CD14-positive monocyte (primary cell): ENCODE measurements at regions not wholly inside any gene's neighbourhood (a gene's known extent, or its start where the extent isn't known, plus 50 kb on each side); places are given as distances from the start of the nearest gene placed in this dataset.

Experiments
- DNase-seq, 3 donors: peaks; one replicate each; pipeline ENCODE4 v3.0.0-alpha.2; 2011 to 2022
- H2AFZ ChIP-seq: 2 replicates; pipeline ENCODE4 v1.6.0; 2012; ENCODE audit warnings: mild to moderate bottlenecking, low read depth, low read length, inconsistent platforms; ENCODE audit not compliant: insufficient read depth, poor library complexity, severe bottlenecking
- H3K27ac ChIP-seq, 2 donors: 1 replicate in 1 of 2; 2 replicates in 1 of 2; pipeline ENCODE4 v1.5.1; 2012 to 2013; ENCODE audit warnings: low read length in 2 of 2, control low read depth in 1 of 2, inconsistent platforms in 1 of 2, low read depth in 1 of 2, mild to moderate bottlenecking in 1 of 2
- H3K27me3 ChIP-seq, 2 donors: one replicate each; pipeline versions ENCODE4 v1.6.0 to v1.6.1; 2011 to 2013; ENCODE audit warnings: low read length in 2 of 2; ENCODE audit not compliant: control insufficient read depth in 2 of 2, insufficient read depth in 2 of 2
- H3K36me3 ChIP-seq, 2 donors: replicated peaks in 1 of 2; 1 replicate in 1 of 2; 2 replicates in 1 of 2; pipeline versions ENCODE4 v1.5.1 to v1.6.1; 2012 to 2013; ENCODE audit warnings: low read length in 2 of 2, control low read depth in 1 of 2, inconsistent platforms in 1 of 2, mild to moderate bottlenecking in 1 of 2; ENCODE audit not compliant: insufficient read depth in 2 of 2, control insufficient read depth in 1 of 2
- H3K4me1 ChIP-seq, 2 donors: 1 replicate in 1 of 2; 2 replicates in 1 of 2; pipeline versions ENCODE4 v1.5.1 to v1.6.1; 2012 to 2013; ENCODE audit warnings: low read length in 2 of 2, control low read depth in 1 of 2, inconsistent platforms in 1 of 2, mild to moderate bottlenecking in 1 of 2, moderate library complexity in 1 of 2; ENCODE audit not compliant: insufficient read depth in 2 of 2, control insufficient read depth in 1 of 2
- H3K4me2 ChIP-seq: replicated peaks from 2 replicates; pipeline ENCODE3; 2012; ENCODE audit warnings: low read length, moderate library complexity, mild to moderate bottlenecking; ENCODE audit not compliant: poor library complexity, severe bottlenecking; ENCODE audit errors: extremely low read depth
- H3K4me3 ChIP-seq, 3 experiments: fragments of 200-600 bp in 1 of 3; sonication (generic) in 1 of 3; replicated peaks in 1 of 3; 1 replicate in 2 of 3; 2 replicates in 1 of 3; pipeline ENCODE4 v1.5.1; 2011 to 2013; ENCODE audit warnings: low read length in 3 of 3, mild to moderate bottlenecking in 3 of 3, control low read depth in 2 of 3, low read depth in 2 of 3, inconsistent platforms in 1 of 3, moderate library complexity in 1 of 3
- H3K79me2 ChIP-seq: 2 replicates; pipeline ENCODE4 v1.6.0; 2012; ENCODE audit warnings: mild to moderate bottlenecking, control low read depth, inconsistent platforms, low read length, moderate library complexity; ENCODE audit not compliant: insufficient read depth
- H3K9ac ChIP-seq: 2 replicates; pipeline ENCODE4 v1.6.0; 2017; ENCODE audit warnings: low read length, mild to moderate bottlenecking; ENCODE audit not compliant: insufficient read depth, poor library complexity, severe bottlenecking
- H3K9me3 ChIP-seq, 2 donors: replicated peaks in 1 of 2; 1 replicate in 1 of 2; 2 replicates in 1 of 2; pipeline versions ENCODE4 v1.5.1 to v1.6.1; 2012 to 2013; ENCODE audit warnings: low read length in 2 of 2, control low read depth in 1 of 2; ENCODE audit not compliant: control insufficient read depth in 1 of 2, insufficient read depth in 1 of 2
- H4K20me1 ChIP-seq: 2 replicates; pipeline ENCODE4 v1.6.0; 2012; ENCODE audit warnings: mild to moderate bottlenecking, low read length, control low read depth, moderate library complexity; ENCODE audit not compliant: insufficient read depth
- H3K27ac Mint-ChIP-seq, 7 donors: one replicate each; pipeline ENCODE4 v1.8.0; 2020; ENCODE audit warnings: mild to moderate bottlenecking in 7 of 7, mixed read lengths in 7 of 7, moderate library complexity in 6 of 7, inconsistent platforms in 2 of 7
- H3K27me3 Mint-ChIP-seq, 3 donors: one replicate each; pipeline ENCODE4 v1.8.0; 2021 to 2022; ENCODE audit warnings: low read depth in 3 of 3, mild to moderate bottlenecking in 3 of 3, mixed read lengths in 3 of 3, moderate library complexity in 3 of 3, inconsistent platforms in 1 of 3
- H3K36me3 Mint-ChIP-seq, 2 donors: one replicate each; pipeline ENCODE4 v1.8.0; 2020; ENCODE audit warnings: mixed read lengths in 2 of 2, inconsistent platforms in 1 of 2, mild to moderate bottlenecking in 1 of 2
- H3K4me1 Mint-ChIP-seq: one replicate; pipeline ENCODE4 v1.8.0; 2020; ENCODE audit warnings: mild to moderate bottlenecking, mixed read lengths
- H3K4me3 Mint-ChIP-seq, 2 donors: one replicate each; pipeline ENCODE4 v1.8.0; 2020; ENCODE audit warnings: mild to moderate bottlenecking in 2 of 2, mixed read lengths in 2 of 2, moderate library complexity in 1 of 2
- H3K9me3 Mint-ChIP-seq, 7 donors: one replicate each; pipeline ENCODE4 v1.8.0; 2020 to 2022; ENCODE audit warnings: mixed read lengths in 7 of 7, mild to moderate bottlenecking in 6 of 7, moderate library complexity in 6 of 7, inconsistent platforms in 2 of 7
- WGBS: methylation state at CpG from one replicate; pipeline ENCODE4 v1.1.5; 2013; ENCODE audit warnings: missing lambda C conversion rate; ENCODE audit not compliant: insufficient coverage; 5-methylcytosine and 5-hydroxymethylcytosine counted together
- intact Hi-C, 2 donors: fragments of 100-400 bp; cut with micrococcal nuclease; formaldehyde crosslinking; loops; one replicate each; pipeline versions ENCODE4 v1.15.0 to v1.15.1; 2023
- TF ChIP-seq, protein P1 (sequence below): fragments of 200-600 bp; IDR thresholded peaks from one replicate; pipeline ENCODE4 v1.8.0; 2022; ENCODE audit warnings: antibody characterized with exemption, mild to moderate bottlenecking

- Mint-ChIP-seq H3K4me1 (no peaks in the 10 kb centered on the region), H3K36me3 (no peaks in the 10 kb centered on the region), H3K27ac (no peak overlapping the region), H3K27me3 (no peaks in the 10 kb centered on the region), H3K9me3 (peaks cover 0 to 10% (median 0%) of the 10 kb centered on the region in 7 donors), H3K4me3 (no peak overlapping the region)
- Histone ChIP-seq H3K9ac (no peak overlapping the region), H3K4me1 (no peaks in the 10 kb centered on the region), H2AFZ (no peak overlapping the region), H4K20me1 (no peaks in the 10 kb centered on the region), H3K4me2 (no peak overlapping the region), H3K4me3 (no peak overlapping the region), H3K79me2 (no peaks in the 10 kb centered on the region), H3K27me3 (no peaks in the 10 kb centered on the region), H3K9me3 (no peaks in the 10 kb centered on the region), H3K27ac (no peak overlapping the region), H3K36me3 (no peaks in the 10 kb centered on the region)
- TF ChIP-seq, protein P1, sequence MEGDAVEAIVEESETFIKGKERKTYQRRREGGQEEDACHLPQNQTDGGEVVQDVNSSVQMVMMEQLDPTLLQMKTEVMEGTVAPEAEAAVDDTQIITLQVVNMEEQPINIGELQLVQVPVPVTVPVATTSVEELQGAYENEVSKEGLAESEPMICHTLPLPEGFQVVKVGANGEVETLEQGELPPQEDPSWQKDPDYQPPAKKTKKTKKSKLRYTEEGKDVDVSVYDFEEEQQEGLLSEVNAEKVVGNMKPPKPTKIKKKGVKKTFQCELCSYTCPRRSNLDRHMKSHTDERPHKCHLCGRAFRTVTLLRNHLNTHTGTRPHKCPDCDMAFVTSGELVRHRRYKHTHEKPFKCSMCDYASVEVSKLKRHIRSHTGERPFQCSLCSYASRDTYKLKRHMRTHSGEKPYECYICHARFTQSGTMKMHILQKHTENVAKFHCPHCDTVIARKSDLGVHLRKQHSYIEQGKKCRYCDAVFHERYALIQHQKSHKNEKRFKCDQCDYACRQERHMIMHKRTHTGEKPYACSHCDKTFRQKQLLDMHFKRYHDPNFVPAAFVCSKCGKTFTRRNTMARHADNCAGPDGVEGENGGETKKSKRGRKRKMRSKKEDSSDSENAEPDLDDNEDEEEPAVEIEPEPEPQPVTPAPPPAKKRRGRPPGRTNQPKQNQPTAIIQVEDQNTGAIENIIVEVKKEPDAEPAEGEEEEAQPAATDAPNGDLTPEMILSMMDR = no peak
- intact Hi-C loops = no loop called here
- no peak for DNase-seq
- no CpG with 5 or more reads among the region's 1 CpG for WGBS
Measured at GRCh38 chr4:43882470-43882869, 566.1 kb downstream of the KCTD8 start.

GRCh38 chr4:43886196-43886595 is 562.4 kb downstream of the KCTD8 start:
- no peaks in the 10 kb centered on the region for H3K79me2 ChIP-seq
- DNase-seq = no peak
- Mint-ChIP-seq H3K4me3 (no peak overlapping the region), H3K27me3 (no peaks in the 10 kb centered on the region), H3K4me1 (no peaks in the 10 kb centered on the region), H3K27ac (no peak overlapping the region), H3K36me3 (no peaks in the 10 kb centered on the region), H3K9me3 (peaks cover 0 to 9% (median 2%) of the 10 kb centered on the region in 7 donors)
- H4K20me1 ChIP-seq = no peaks in the 10 kb centered on the region
- H3K9ac ChIP-seq = no peak overlapping the region
- TF ChIP-seq, protein P1 = no peak
- no peak overlapping the region for H2AFZ ChIP-seq
- no peak overlapping the region for H3K4me2 ChIP-seq
- H3K9me3 ChIP-seq = peaks cover 0 to 5% of the 10 kb centered on the region in 2 donors
- no peak overlapping the region for H3K27ac ChIP-seq
- WGBS = 60% methylated on average over 1 of the region's 3 CpGs
- intact Hi-C loops = no loop called here
- no peaks in the 10 kb centered on the region for H3K36me3 ChIP-seq
- H3K27me3 ChIP-seq = no peaks in the 10 kb centered on the region
- no peak overlapping the region for H3K4me3 ChIP-seq
- no peaks in the 10 kb centered on the region for H3K4me1 ChIP-seq
